ENCODE measurements at regions not wholly inside any gene's neighbourhood (a gene's known extent, or its start where the extent isn't known, plus 50 kb on each side); places are given as distances from the start of the nearest gene placed in this dataset.
"Not testable (repeated sequence)": the region's sequence is repeated elsewhere in the genome, so short reads cannot be mapped to it uniquely, and the experiment has no call there.

GRCh38 chr18:30819619-30820018 is 222.9 kb downstream of the DSC3 start:
- no peak for DNase-seq

- no peak for DNase-seq
These were observed 228.1 kb downstream of the DSC3 start for GRCh38 chr18:30814446-30814845.

GRCh38 chr18:30811580-30811979 is 231.0 kb downstream of the DSC3 start:
- no peak for DNase-seq

- no peak for DNase-seq
These were observed 232.0 kb downstream of the DSC3 start for GRCh38 chr18:30810580-30810979.

- no peak for DNase-seq
These were observed 235.7 kb downstream of the DSC3 start for GRCh38 chr18:30806823-30807222.

- DNase-seq, result no peak
These were observed 241.7 kb downstream of the DSC3 start for GRCh38 chr18:30800800-30801199.

- no peak for DNase-seq
These were observed 250.5 kb downstream of the DSC3 start for GRCh38 chr18:30792051-30792450.

GRCh38 chr18:30788411-30788991 is 254.0 kb downstream of the DSC3 start:
- not testable (repeated sequence) for DNase-seq

- no peak for DNase-seq
These were observed 255.1 kb downstream of the DSC3 start for GRCh38 chr18:30787410-30787809.

GRCh38 chr18:30781601-30782000 is 260.9 kb downstream of the DSC3 start:
- no peak for DNase-seq

GRCh38 chr18:30775629-30776028 is 266.9 kb downstream of the DSC3 start:
- no peak for DNase-seq

GRCh38 chr18:30772170-30772569 is 270.4 kb downstream of the DSC3 start:
- DNase-seq, result not testable (repeated sequence)

- no peak for DNase-seq
These were observed 276.5 kb downstream of the DSC3 start for GRCh38 chr18:30766053-30766452.

GRCh38 chr18:30765247-30765646 is 277.3 kb downstream of the DSC3 start:
- no peak for DNase-seq

GRCh38 chr18:30763902-30764350 is 278.6 kb downstream of the DSC3 start:
- DNase-seq, result no peak

GRCh38 chr18:30754846-30755245 is 287.7 kb downstream of the DSC3 start:
- no peak for DNase-seq

- DNase-seq, result no peak
These were observed 294.0 kb downstream of the DSC3 start for GRCh38 chr18:30748541-30748940.

- no peak for DNase-seq
These were observed 296.3 kb downstream of the DSC3 start for GRCh38 chr18:30746224-30746623.

- DNase-seq, result no peak
These were observed 299.5 kb downstream of the DSC3 start for GRCh38 chr18:30743033-30743432.

GRCh38 chr18:30730915-30731314 is 311.6 kb downstream of the DSC3 start:
- DNase-seq, result no peak

GRCh38 chr18:30727849-30728248 is 314.7 kb downstream of the DSC3 start:
- no peak for DNase-seq

- no peak for DNase-seq
These were observed 329.2 kb downstream of the DSC3 start for GRCh38 chr18:30713299-30713698.

GRCh38 chr18:30712383-30712782 is 330.2 kb downstream of the DSC3 start:
- no peak for DNase-seq

GRCh38 chr18:30709595-30709994 is 332.9 kb downstream of the DSC3 start:
- no peak for DNase-seq

- no peak for DNase-seq
These were observed 336.6 kb downstream of the DSC3 start for GRCh38 chr18:30705943-30706342.
